Mesenteric fat pad (tissue), 1 donor: ENCODE measurements at regions not wholly inside any gene's neighbourhood (a gene's known extent, or its start where the extent isn't known, plus 50 kb on each side); places are given as distances from the start of the nearest gene placed in this dataset.

Experiments used
- DNase-seq: peaks from one replicate; pipeline ENCODE4 v3.0.0-alpha.2; 2020; ENCODE audit warnings: low spot score
- donor health status: DM: yes; HTN: yes; CAD: no.

GRCh38 chr17:71407981-71408380 lies 712.8 kb upstream of the SOX9 start:
- no peak for DNase-seq

GRCh38 chr17:71409137-71409536 lies 711.7 kb upstream of the SOX9 start:
- DNase-seq: no peak

DNA sequence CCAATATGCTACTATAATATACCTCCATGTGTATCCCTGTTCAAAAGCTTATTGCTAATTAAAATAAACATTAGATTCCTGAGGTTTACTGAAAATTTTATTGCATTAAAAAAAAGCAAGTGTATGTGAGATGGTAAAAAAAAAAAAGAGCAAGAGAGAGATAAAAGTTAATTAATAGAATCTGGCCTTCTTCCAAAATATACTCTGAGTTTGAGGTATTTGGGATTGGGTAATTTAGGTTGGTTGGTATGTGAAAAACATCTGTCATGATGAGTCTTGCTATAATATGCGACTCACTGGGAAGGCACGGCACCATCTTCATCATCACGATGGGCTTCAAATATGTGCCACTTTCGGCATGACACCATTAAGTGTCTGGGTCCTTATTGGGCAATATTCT lies 711.1 kb upstream of the SOX9 start:
- no peak for DNase-seq

GRCh38 chr17:71412803-71413202 lies 708.0 kb upstream of the SOX9 start:
- DNase-seq: no peak

DNA sequence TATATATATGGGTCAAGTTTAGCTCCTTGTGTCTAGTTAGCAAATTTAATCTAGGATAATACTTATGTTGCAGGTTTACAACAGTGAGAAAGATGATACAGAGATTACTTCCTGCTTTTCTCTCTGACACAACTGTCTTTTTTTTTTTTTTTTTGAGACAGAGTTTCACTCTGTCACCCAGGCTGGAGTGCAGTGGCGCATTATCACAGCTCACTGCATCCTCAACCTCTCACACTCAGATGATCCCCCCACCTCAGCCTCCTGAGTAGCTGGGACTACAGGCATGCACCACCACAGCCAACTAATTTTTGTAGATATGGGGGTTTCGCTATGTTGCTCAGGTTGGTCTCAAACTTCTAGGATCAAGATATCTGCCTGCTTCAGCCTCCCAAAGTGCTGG lies 706.9 kb upstream of the SOX9 start:
- DNase-seq: no peak

DNA sequence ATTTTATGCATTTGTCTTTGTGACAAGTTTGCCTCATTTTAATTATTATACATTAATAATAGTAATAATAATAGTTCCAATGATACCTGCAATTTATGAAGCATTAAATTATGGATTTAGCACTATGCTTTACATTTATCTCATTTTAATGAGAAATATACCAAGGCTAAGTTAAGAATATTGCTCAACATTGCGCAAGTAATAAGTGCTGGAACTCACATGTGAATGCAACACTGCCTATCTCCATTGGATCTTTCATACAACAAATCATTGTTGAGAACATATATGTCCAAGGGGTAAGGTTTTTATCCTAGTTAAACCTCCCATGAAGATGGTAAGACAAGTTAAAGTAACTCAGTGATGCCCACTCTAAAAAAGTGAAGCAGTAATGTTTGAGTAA lies 703.7 kb upstream of the SOX9 start:
- no peak for DNase-seq

- no peak for DNase-seq
Measured at GRCh38 chr17:71422968-71423367, 697.9 kb upstream of the SOX9 start.

- no peak for DNase-seq
Measured at GRCh38 chr17:71423871-71424546, 696.8 kb upstream of the SOX9 start.

DNA sequence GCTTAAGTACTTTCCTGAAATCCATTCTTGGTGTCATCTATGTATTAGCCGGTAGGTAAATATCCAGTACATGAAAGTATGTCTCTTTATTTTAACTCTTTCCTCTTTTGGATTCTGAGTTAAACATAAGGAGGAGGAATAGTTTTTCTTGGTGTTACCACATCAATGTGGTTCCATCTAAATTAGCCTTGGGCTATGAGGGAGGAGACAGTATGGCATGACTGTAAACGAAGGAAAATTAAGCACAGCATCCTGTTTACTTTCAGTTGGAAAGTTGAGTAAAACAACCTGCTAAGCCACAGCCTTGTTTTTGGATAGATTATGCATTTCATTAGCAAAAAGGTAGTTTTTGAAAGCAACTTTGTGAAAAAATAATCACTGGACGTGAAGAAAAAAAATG lies 693.0 kb upstream of the SOX9 start:
- no peak for DNase-seq

GRCh38 chr17:71428897-71429296 lies 691.9 kb upstream of the SOX9 start:
- DNase-seq: no peak

DNA sequence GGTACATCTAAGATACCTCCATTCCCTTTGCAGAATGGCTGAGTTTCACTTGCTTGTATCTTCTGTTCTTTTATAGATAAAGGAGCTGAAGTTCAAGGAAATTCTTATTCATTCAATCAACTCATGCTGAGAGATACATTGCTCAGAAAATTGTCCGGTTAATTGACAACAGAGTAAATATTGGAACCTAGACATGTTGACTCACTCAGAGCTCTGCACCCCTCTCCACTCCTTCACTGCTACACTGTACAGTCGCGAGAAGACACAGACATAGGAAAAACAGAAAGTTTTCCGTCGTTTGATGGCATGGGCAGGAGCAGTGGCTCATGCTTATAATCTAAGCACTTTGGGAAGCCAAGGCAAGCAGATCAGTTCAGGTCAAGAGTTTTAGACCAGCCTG lies 690.5 kb upstream of the SOX9 start:
- no peak for DNase-seq

DNA sequence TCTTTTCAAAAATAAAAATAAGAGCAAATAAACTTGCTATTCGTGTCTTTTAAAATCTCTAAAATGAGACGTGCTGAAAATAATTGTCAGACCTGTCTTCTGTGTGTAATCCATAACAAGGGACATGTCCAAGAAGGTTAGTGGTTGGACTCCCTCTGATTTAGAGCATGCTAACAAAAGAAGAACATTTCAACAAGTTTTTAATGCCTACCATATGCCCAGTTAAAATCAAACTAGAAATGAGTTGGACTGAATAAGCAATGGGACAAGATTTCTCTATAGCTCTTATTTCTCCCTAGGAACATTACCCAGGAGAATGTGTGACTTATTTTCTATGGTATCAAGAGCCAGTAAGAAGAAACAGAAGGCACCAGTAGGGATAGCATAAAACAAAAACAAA lies 689.7 kb upstream of the SOX9 start:
- DNase-seq: no peak

- no peak for DNase-seq
Measured at GRCh38 chr17:71432378-71433315, 688.2 kb upstream of the SOX9 start.

- DNase-seq: no peak
Measured at GRCh38 chr17:71434716-71435115, 686.1 kb upstream of the SOX9 start.

DNA sequence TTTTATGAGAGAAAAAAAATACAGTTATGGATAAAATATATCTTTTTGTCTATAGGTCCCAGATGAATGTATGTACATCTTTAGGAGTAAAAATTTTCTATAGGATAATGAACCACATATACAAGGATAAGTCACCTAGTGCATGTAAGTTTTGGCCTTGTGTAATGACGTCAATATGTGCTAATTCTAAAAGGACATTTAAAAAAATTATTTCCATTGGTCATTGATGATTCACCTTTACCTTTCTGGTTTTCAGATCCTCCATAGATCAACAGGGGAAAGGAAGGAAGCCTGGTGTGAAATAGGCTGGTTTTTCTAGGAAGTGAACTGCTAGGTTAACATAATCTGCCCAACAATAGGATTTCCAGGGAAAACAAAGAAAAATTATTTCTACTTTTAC lies 684.3 kb upstream of the SOX9 start:
- DNase-seq: no peak

- DNase-seq: no peak
Measured at GRCh38 chr17:71437166-71437565, 683.7 kb upstream of the SOX9 start.

DNA sequence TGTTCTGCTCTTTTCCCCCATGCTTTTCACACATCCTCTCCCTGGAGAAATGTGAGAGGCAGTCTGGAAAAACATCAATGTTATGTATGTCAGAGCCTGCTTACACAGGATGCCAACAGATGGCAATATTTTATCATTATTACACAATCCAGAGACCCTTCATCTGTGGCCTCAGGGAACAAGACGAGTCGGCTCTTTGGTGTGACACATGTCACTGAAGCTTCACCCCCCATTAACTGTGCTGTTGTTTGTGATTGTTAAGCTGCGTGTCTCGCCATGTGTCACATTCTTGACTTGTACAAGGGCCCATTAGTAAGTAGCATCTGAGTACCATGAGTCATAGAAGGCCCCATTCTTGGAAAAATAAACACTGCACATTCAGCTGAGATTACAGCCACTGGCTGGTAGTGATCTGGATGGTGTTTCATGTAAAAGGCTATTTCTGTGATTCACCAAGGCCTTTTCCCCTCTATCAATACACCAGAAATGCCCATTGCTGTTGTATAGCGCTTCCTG lies 682.1 kb upstream of the SOX9 start:
- no peak for DNase-seq

- DNase-seq: no peak
Measured at GRCh38 chr17:71440513-71440912, 680.3 kb upstream of the SOX9 start.

DNA sequence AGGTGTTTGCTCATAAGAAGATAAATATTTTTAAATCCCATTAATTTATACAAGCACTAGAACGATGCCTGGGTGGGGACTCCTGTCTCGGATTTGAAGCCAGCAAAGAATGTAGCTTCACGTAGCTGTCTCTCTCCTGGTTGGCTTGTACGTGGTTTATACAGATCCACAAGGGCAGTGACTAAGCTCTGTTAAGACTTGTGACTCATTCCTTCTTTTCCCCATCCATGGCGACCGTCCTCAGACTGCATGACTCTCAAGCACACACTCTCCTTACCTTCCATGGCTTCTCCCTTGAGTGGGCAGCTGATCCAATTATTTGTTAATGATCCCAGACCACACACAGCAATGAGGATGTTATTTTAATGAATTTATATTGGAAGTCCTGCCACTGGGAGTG lies 679.7 kb upstream of the SOX9 start:
- DNase-seq: no peak

DNA sequence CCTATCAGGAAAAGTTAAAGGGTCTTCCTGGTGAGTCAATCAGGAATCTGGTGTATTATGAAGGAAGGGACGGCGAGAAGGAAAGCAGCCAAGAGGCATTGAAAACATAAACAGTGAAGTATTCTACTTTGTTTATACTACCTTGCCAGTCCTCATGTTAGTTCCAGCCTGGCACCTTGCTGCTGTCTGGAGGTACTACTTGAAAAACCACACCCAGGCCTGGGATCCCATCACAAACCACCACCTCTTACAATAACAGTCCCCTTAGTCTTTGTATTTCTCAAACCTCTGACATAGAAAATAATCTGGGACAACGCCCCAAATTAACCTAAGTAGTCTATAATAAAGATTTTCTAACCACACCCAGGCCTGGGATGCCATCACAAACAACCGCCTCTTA lies 676.7 kb upstream of the SOX9 start:
- DNase-seq: no peak

DNA sequence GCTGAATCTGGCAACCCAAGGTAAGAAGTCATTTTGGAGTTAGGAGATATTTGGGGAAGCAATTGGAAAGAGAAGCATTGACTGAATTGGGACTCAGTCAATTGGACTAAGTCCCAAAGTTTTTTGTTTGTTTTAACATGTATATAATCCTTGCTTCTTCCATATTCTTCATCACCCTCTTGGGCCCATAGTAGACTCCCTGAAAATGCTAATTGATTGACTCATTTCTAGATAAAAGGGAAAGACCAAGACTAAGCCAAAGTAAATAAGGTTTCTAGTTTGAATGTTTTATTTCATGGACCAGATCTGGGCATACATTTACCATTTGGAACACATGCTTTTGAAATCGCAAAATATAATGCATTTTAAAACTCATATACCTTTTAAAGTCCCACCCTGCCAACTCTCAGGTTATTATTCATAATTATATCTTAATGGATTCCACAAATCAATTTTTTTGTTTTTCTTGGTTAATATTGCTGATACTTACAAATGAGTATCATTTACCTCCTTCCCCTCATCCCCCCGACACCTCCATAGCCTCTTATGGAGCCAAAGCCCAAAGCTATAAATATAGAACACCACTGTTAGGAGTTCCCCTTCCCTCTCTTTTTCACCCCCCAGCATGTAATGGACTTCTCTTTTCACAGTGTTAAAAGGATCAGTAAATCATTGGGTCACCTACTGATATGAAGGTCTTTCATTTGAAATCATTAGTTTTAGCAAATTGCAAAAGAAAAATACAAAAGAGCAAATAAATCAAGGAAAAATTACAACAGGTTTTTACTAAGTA lies 674.0 kb upstream of the SOX9 start:
- DNase-seq: no peak

DNA sequence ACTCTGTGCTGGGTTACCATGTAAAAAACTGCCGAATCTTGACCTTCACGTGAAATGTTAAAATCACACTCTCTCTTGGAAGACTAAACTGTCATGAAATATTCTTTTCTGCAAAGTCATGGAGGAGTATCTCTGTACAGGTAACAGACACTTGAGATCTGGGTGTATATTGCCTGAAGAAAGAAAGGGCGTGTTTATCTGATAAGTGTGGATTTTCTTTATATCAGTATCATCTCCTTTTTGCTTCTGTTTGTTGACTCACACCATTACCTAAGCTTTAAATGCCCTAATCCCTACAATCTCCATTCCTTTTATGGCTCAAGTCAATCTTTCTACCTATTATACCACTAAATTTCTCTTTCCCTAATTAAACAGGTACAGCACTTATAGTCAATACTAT lies 673.2 kb upstream of the SOX9 start:
- DNase-seq: no peak
